B cell (primary cell): ENCODE measurements at regions not wholly inside any gene's neighbourhood (a gene's known extent, or its start where the extent isn't known, plus 50 kb on each side); places are given as distances from the start of the nearest gene placed in this dataset.

Experiments used
- CTCF ChIP-seq: fragments of 200-600 bp; IDR thresholded peaks from one replicate; pipeline ENCODE4 v1.8.0; 2022; ENCODE audit warnings: antibody characterized with exemption, mild to moderate bottlenecking
- EZH2 ChIP-seq: IDR thresholded peaks from 2 replicates; pipeline ENCODE4 v1.6.1; 2012; ENCODE audit warnings: borderline replicate concordance, low read depth, mild to moderate bottlenecking, moderate library complexity, low read length; ENCODE audit not compliant: insufficient read depth, poor library complexity, severe bottlenecking

DNA sequence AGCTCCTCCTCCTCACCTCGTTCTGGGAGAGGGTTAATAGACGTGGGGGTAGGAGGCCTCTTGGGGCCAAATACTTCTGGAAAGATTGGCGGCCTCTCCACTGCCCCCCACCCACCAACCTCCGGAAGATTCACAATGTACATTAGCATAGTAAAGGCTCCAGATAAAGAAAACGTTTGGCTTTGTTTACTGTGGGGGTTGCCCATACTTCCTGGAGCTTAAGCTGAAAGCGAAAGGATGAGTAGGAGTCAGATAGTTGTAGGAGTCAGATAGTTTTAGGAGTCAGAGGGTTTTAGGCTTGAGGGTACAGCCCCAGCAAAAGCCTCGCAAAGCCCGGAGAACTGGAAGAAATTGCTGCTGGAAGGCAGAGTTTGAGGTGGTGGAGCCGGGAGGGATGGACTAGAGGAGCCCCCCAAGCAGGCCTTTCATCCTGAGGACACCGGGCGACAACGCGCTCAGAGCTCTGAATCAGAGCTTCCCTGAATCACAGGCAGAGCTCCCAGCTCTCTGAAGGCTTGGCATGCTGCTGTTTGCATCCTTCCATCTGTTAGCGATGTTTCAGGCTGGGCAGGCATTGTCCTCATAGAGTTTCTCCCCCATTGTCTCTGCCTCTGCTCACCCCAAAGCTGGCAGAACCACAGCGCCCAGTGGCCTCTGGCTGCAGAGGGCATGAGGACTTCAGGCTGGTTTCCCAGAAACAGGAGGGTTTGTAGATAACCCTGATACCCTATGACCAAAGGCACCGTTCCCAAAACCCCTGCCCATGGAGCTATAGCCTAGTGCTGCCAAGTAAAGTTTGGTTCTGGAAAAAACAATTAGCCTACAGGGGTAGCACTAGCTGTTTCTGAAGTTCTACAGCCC, 280.7 kb downstream of the BCOR start:
- no peak for TF ChIP-seq CTCF
- no peak for TF ChIP-seq EZH2
